ENCODE measurements at regions not wholly inside any gene's neighbourhood (a gene's known extent, or its start where the extent isn't known, plus 50 kb on each side); places are given as distances from the start of the nearest gene placed in this dataset.

DNA sequence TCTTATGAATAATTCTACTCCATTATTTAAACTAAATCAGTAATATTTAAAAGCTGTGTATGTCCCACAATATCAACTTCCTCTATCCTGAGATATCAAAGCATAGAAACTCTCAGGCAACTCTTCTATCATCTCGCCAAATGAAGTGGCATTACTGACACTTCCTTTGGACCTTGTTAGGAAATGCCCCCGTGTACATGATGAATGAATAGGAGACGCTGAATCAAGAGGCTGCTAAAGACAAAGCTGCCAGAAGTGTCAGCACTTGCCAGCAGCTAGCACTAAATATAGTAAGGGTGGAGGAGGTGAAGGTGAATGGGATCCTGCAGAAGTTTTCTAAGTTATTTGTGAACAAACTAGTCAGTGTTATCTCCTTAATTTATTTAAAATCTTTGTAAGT is 99.5 kb upstream of the BLTP1 start:
- TF ChIP-seq POLR2A (IDR thresholded peaks at IDR 0.05) (no peak), EP300 (IDR thresholded peaks at IDR 0.05) (no peak), POLR2AphosphoS5 (IDR thresholded peaks at IDR 0.05) (no peak)
- TF ChIP-seq, protein P1, sequence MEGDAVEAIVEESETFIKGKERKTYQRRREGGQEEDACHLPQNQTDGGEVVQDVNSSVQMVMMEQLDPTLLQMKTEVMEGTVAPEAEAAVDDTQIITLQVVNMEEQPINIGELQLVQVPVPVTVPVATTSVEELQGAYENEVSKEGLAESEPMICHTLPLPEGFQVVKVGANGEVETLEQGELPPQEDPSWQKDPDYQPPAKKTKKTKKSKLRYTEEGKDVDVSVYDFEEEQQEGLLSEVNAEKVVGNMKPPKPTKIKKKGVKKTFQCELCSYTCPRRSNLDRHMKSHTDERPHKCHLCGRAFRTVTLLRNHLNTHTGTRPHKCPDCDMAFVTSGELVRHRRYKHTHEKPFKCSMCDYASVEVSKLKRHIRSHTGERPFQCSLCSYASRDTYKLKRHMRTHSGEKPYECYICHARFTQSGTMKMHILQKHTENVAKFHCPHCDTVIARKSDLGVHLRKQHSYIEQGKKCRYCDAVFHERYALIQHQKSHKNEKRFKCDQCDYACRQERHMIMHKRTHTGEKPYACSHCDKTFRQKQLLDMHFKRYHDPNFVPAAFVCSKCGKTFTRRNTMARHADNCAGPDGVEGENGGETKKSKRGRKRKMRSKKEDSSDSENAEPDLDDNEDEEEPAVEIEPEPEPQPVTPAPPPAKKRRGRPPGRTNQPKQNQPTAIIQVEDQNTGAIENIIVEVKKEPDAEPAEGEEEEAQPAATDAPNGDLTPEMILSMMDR (IDR thresholded peaks at IDR 0.05) = no peak
